ENCODE measurements at regions not wholly inside any gene's neighbourhood (a gene's known extent, or its start where the extent isn't known, plus 50 kb on each side); places are given as distances from the start of the nearest gene placed in this dataset.

DNA sequence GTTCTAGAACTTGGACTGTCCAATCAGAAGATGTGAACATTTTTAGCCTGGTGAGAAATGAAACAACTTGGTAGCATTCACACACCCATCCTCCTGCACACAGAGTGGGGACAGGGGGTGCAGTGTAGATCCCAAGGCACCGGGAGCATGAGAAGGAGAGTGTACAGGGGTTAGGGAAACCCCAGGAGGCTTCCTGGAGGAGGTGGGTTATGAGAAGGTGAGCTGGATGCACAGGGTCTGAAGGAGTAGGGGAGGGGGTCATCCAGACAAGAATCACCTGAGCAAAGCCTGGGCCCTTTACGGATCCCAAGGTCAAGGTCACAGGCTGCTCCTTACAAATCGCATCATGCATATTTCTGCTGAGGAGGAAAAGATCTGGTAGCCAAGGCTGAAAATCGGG lies 117.5 kb upstream of the TMPRSS2 start:
- H3K4me3 ChIP-seq (ENCODE audit: low read depth, low read length, poor library complexity, severe bottlenecking) = no peak overlapping the region
- no peak for DNase-seq (ENCODE audit: low spot score)
- no peaks in the 10 kb centered on the region for H3K79me2 ChIP-seq (ENCODE audit: insufficient read depth, low read depth, low read length)
- H3K9me3 ChIP-seq (ENCODE audit: low read length) = no peaks in the 10 kb centered on the region
- no peak for TF ChIP-seq EZH2phosphoT487 (IDR thresholded peaks at IDR 0.05; ENCODE audit: borderline replicate concordance, low read depth, low read length)
- TF ChIP-seq, protein P1, sequence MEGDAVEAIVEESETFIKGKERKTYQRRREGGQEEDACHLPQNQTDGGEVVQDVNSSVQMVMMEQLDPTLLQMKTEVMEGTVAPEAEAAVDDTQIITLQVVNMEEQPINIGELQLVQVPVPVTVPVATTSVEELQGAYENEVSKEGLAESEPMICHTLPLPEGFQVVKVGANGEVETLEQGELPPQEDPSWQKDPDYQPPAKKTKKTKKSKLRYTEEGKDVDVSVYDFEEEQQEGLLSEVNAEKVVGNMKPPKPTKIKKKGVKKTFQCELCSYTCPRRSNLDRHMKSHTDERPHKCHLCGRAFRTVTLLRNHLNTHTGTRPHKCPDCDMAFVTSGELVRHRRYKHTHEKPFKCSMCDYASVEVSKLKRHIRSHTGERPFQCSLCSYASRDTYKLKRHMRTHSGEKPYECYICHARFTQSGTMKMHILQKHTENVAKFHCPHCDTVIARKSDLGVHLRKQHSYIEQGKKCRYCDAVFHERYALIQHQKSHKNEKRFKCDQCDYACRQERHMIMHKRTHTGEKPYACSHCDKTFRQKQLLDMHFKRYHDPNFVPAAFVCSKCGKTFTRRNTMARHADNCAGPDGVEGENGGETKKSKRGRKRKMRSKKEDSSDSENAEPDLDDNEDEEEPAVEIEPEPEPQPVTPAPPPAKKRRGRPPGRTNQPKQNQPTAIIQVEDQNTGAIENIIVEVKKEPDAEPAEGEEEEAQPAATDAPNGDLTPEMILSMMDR (conservative IDR thresholded peaks at IDR 0.05; ENCODE audit: low read length) = no peak
- no peaks in the 10 kb centered on the region for H4K20me1 ChIP-seq (ENCODE audit: insufficient read depth, low read length)
- H3K4me1 ChIP-seq (ENCODE audit: insufficient read depth, low read length, poor library complexity, severe bottlenecking) = no peaks in the 10 kb centered on the region
- H2AFZ ChIP-seq (ENCODE audit: low read length) = no peak overlapping the region
- BruUV-seq (replicated peaks) = no TSS peak
- intact Hi-C loops (cut with micrococcal nuclease; ENCODE audit: unreplicated experiment) = no loop called here
- no peak overlapping the region for H3K4me2 ChIP-seq (ENCODE audit: low read length)
- ChIA-PET CTCF (ENCODE audit: unreplicated experiment) (no interaction called here), POLR2A (no interaction called here)
- H3K36me3 ChIP-seq (ENCODE audit: insufficient read depth, low read length) = no peaks in the 10 kb centered on the region
- H3K27ac ChIP-seq (ENCODE audit: low read depth, low read length, poor library complexity, severe bottlenecking) = no peak overlapping the region
- H3K9me2 ChIP-seq (ENCODE audit: insufficient read depth, low read length) = no peaks in the 10 kb centered on the region

DNA sequence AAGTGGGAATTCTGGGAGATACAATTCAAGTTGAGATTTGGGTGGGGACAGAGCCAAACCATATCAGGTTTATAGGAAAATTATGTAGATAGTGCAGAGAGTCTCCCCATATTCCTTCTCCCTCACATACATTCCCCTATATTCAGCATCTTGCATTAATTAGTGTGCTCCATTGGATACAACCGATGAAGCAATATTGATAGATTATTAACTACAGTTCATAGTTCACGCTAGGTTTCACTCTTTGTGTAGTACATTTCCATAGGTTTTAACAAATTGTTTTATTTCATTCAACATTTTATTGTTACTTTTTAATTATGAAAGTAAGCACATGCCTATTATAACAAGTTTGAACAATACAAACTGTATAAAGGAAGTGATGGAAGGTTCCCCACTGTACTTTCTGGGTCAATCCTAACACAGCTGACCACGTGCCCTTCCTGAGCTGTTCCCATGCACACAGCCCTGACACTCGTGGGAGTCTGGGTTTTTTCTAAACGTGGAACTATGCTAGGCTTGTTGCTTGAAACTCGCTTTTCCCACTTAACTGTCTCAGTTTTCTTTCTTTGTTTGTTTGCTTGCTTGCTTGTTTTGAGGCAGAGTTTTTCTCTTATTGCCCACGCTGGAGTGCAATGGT lies 116.8 kb upstream of the TMPRSS2 start:
- no TSS peak for BruUV-seq (replicated peaks)
- Histone ChIP-seq H4K20me1 (ENCODE audit: insufficient read depth, low read length) (no peaks in the 10 kb centered on the region), H3K4me2 (ENCODE audit: low read length) (no peak overlapping the region), H3K27ac (ENCODE audit: low read depth, low read length, poor library complexity, severe bottlenecking) (no peak overlapping the region), H3K4me1 (ENCODE audit: insufficient read depth, low read length, poor library complexity, severe bottlenecking) (no peaks in the 10 kb centered on the region), H3K9me3 (ENCODE audit: low read length) (no peaks in the 10 kb centered on the region), H3K9me2 (ENCODE audit: insufficient read depth, low read length) (no peaks in the 10 kb centered on the region), H3K79me2 (ENCODE audit: insufficient read depth, low read depth, low read length) (no peaks in the 10 kb centered on the region), H2AFZ (ENCODE audit: low read length) (no peak overlapping the region), H3K36me3 (ENCODE audit: insufficient read depth, low read length) (no peaks in the 10 kb centered on the region), H3K4me3 (ENCODE audit: low read depth, low read length, poor library complexity, severe bottlenecking) (no peak overlapping the region)
- DNase-seq (ENCODE audit: low spot score) = no peak
- TF ChIP-seq, protein P1 (conservative IDR thresholded peaks at IDR 0.05; ENCODE audit: low read length) = no peak
- no peak for TF ChIP-seq EZH2phosphoT487 (IDR thresholded peaks at IDR 0.05; ENCODE audit: borderline replicate concordance, low read depth, low read length)
- ChIA-PET CTCF (ENCODE audit: unreplicated experiment) (no interaction called here), POLR2A (no interaction called here)
- intact Hi-C loops (cut with micrococcal nuclease; ENCODE audit: unreplicated experiment) = no loop called here

DNA sequence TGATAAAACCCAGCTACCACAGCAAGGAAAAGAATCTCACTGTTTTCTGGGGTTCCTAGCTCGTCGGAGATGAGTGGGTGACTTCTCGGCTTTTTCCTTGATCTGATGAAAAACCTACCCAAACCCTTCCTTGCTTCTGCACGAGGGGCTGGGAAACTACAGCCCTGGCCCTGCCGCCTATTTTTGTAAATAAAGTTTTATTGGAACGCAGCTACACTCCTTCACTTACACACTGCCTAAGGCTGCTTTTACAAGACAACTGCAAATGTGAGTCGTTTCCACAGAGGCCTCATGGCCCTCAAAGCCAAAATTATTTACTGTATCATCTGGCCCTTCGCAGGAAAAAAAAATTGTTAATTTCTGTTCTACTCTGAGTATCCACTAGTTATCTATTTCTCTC lies 116.0 kb upstream of the TMPRSS2 start:
- intact Hi-C loops (cut with micrococcal nuclease; ENCODE audit: unreplicated experiment) = no loop called here
- no peaks in the 10 kb centered on the region for H4K20me1 ChIP-seq (ENCODE audit: insufficient read depth, low read length)
- H3K4me3 ChIP-seq (ENCODE audit: low read depth, low read length, poor library complexity, severe bottlenecking) = no peak overlapping the region
- TF ChIP-seq EZH2phosphoT487 (IDR thresholded peaks at IDR 0.05; ENCODE audit: borderline replicate concordance, low read depth, low read length) = no peak
- TF ChIP-seq, protein P1 (conservative IDR thresholded peaks at IDR 0.05; ENCODE audit: low read length) = no peak
- CTCF ChIA-PET (ENCODE audit: unreplicated experiment) = interaction anchor here (0.7 kb wide), 1 partner anchor 34 kb away, joined by 4 read pairs; no protein-coding TSS in a partner anchor
- POLR2A ChIA-PET = no interaction called here
- H3K9me2 ChIP-seq (ENCODE audit: insufficient read depth, low read length) = no peaks in the 10 kb centered on the region
- H2AFZ ChIP-seq (ENCODE audit: low read length) = no peak overlapping the region
- no peak overlapping the region for H3K27ac ChIP-seq (ENCODE audit: low read depth, low read length, poor library complexity, severe bottlenecking)
- no peak for DNase-seq (ENCODE audit: low spot score)
- H3K4me1 ChIP-seq (ENCODE audit: insufficient read depth, low read length, poor library complexity, severe bottlenecking) = no peaks in the 10 kb centered on the region
- no peak overlapping the region for H3K4me2 ChIP-seq (ENCODE audit: low read length)
- BruUV-seq (replicated peaks) = no TSS peak
- H3K36me3 ChIP-seq (ENCODE audit: insufficient read depth, low read length) = no peaks in the 10 kb centered on the region
- H3K9me3 ChIP-seq (ENCODE audit: low read length) = no peaks in the 10 kb centered on the region
- H3K79me2 ChIP-seq (ENCODE audit: insufficient read depth, low read depth, low read length) = no peaks in the 10 kb centered on the region
